Stimulated activated CD4-positive, alpha-beta T cell treated with anti-CD3 and anti-CD28 coated beads, Interleukin-1b, Interleukin-23, amount 100 ng/mL, for 48 hours (primary cell): ENCODE measurements at regions not wholly inside any gene's neighbourhood (a gene's known extent, or its start where the extent isn't known, plus 50 kb on each side); places are given as distances from the start of the nearest gene placed in this dataset.
"Not testable (repeated sequence)": the region's sequence is repeated elsewhere in the genome, so short reads cannot be mapped to it uniquely, and the experiment has no call there.

Experiments used
- DNase-seq: peaks from one replicate; pipeline ENCODE4 v3.0.0-alpha.2; 2020

DNA sequence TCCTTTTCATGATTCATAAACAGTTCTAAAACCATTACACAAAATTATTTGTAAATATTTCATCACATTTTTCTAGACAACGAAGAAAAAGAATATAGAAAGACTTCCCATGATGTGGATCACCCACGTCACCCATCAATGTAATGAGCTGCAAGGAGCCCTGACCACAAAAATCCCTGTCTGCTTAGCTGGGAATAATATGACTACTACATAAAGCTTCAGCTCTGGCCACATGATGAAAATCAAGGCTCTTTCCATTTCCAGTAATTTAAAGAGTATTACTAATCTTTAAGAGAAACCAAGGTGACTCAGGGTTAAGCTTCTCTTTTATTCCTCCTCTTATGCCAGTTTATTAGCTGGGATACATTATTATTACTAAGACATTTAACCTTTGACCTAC lies 180.8 kb upstream of the CACNA2D1 start:
- no peak for DNase-seq

DNA sequence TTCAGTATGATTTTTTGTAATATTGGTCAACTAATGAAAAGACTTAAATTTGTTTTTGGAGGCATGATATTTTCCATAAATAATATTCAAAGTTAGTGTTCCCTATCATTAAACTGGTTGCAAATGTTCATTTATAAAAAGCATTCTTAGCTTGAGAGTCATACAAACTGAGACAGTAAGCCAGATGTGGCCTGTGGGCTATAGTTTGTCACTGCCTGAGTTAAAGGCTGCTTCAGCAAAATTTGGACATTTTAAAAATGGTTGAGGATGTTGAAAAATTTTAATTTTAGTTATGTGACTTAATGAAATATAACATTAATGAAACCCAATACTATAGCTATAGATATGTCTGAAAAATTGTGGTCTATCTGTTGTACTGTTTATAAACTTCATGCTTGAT lies 180.2 kb upstream of the CACNA2D1 start:
- DNase-seq = no peak

DNA sequence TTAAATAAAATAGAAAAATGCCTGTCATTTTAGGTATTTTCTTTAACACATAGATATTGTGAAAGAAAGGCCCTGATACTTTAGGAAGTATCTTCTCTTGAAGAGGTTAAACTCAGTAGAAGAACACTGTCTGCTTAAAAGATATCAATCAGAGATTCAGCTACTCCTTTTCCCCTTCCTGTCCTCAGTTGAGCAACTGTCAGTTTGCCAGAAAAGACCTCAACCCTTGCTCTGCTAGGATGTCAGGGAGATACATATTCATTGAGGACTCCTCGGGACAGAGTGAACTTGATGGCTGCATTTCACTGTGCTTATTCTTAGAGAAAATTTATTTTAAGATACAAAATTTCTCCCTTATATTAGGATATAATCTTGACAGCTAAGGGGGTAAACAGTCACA lies 173.6 kb upstream of the CACNA2D1 start:
- no peak for DNase-seq

DNA sequence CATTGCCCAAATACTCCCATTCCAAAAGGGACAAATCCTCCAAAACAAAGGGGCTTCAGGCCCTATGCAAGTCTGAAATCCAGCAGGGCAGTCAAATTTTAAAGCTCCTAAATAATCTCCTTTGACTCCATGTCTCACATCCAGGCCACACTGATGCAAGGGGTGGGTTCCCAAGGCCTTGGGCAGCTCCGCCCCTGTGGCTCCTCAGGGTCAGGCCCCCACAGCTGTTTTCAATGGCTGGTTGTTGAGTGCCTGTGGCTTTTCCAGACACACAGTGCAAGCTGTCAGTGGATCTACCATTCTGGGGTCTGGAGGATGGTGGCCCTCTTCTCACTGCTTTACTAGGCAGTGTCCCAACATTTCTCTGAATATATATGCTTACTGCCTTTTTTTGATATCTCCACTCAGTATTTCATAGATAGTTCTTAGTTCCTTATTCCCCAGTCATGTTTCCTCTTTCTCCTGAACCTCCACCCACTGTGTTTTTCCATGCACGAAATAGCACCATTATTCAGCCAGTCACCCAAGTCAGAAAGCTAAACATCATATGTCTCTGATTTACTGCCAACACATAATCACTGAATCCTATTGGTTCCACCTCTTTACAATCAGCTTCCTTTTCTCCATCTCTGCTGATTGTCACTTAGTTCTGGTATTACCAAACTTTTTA lies 172.6 kb upstream of the CACNA2D1 start:
- DNase-seq = no peak

DNA sequence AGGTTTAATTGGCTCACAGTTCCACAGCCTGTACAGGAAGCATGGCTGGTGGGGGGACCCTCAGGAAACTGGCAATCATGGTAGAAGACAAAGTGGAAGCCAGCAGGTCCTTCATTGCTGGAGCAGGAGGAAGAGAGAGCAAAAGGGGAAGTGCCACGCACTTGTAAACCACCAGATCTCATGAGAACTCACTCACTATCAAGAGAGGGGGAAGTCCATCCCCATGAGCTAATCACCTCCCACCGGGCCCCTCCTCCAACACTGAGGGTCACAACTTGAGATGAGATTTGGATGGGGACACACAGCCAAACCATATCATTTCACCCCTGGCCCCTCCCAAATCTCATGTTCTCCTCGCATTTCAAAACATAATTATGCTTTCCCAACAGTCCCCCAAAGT lies 171.9 kb upstream of the CACNA2D1 start:
- DNase-seq = no peak

DNA sequence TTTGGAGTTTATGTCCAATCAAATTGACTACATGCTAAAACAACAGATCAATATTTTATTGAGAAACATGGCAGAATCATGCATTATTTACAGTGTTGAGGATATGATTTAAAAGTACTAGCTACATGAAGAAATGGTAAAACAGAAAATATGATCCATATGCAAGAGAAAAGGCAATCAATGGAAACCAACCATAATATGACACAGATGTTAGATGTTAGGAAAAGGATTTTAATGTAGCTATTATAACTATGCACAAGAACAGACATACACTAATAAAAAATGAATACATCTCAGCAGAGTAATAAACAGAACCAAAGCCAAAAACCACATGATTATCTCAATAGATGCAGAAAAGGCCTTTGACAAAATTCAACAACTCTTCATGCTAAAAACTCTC lies 166.2 kb upstream of the CACNA2D1 start:
- no peak for DNase-seq

DNA sequence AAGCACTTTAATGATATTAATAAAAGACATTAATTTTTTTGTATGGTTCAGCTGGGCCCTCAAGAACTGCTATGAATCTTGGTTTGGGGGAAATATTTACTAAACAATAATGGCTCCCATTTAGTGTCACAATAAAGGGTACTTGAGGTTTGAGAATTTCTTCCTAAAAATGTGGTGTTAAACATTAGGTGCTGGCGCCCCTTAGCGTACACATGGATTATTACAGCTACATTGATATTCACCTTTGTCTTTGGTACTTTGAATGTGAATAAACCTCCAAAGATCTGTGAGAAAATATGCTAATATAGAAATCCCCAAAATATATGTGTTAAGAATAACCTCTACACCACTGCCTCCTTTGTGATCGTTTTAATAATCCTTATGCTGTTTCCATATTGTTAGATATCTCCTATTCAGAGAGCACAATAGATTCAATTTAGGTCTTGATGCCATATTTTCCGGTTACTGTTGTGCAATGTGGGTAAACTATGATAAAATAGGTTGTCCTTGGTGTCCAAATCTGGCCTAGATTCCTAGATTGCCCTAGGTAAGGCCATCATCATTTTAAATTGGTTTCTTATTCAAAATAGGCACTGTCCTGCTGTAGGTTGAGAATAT lies 161.8 kb upstream of the CACNA2D1 start:
- DNase-seq = no peak

DNA sequence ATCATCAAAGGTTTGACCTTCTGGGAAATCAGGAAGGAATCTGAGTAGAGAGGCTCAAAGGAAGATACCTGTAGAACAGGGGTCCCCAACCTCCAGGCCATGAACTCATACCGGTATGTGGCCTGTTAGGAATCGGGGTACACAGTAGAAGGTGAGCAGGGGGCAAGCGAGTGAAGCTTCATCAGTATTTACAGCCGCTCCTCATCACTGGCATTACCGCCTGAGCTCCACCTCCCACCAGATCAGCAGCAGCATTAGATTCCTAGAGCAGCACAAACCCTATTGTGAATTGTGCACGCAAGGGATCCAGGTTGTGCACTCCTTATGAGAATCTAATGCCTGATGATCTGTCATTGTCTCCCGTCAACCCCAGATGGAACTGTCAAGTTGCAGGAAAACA lies 158.5 kb upstream of the CACNA2D1 start:
- no peak for DNase-seq

DNA sequence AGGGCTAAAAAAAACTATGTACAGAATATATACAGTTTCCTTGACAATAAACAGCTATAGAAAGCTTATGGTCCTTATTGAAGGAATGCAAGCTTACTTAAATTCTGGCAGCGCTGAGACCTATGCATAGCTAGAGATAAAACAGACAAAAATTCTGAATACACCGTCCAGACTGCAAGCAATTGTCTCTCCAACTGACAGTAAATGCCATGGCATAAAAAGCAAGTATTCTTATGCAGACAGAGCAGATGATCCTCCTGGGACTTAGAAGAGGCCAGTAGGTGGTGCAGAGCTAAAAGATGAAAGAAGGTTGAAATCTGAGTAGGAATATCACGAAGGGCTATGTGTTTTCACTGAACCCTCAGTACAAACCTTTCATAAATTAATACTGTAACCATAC lies 157.0 kb upstream of the CACNA2D1 start:
- no peak for DNase-seq

DNA sequence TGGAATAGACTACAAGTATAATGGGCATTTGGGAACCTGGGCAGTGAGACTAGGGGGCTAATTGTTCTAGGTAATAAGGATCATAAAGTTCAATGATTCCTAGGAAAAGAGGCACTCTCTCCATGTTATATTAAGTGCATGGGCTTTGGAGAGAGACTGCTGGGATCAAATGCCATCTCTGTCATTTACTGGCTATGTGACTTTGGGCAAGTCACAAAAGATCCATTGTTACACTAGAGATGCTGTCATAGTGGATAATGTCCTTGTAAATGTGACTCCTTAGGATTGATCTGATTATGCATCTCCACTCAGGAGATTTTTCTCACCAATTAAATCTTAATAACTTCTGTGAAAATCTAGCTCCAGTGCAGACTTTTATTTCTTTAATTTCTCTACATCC lies 156.3 kb upstream of the CACNA2D1 start:
- no peak for DNase-seq

DNA sequence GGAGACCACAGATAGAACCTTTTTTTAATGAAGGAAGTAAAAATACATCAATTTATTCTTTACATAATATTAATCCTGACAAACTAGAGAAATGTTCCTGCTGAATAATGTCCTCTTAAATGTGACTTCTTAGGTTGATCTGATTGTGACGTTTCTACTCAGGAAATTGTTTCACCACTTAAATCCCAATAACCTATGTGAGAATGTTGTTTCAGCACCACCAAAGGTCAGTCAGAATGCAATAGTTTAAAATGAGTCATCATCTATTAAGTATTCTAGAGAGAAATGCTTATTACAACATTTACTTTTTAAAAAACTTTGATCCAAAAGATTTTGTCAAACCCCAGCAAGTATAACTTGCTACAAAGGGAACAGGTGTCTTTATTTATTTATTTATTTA lies 155.4 kb upstream of the CACNA2D1 start:
- DNase-seq = no peak

DNA sequence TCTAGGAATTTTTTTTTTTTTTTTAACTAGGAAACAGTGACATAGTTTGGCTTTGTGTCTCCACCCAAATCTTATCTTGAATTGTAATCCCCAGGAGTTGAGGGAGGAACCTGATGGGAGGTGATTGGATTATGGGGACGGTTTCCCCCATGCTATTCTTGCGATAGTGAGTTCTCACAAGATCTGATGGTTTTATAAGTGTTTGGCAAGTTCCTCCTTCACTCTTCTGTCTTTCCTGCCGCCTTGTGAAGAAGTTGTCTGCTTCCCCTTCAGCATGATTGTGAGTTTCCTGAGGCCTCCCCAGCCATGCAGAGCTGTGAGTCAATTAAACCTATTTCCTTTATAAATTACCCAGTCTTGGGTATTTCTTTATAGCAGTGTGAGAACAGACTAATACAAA lies 152.2 kb upstream of the CACNA2D1 start:
- not testable (repeated sequence) for DNase-seq

DNA sequence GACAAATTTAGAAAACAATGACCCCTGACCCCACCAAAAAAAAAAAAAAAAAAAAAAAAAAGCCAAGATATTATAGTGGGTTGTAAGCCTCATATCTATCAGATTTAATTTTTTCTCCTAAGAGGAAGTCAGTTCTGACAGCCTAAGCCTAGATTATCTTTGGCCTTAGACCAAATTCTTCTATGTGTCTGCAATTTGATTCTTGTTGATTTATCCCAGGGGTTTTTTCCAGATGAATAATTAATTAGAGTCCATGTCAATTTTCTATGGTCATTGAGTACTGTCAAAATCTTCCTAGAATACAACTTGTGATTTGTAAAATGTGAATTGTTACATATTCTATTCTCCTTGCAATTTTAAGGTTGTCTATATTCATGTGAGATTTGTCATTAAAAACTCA lies 151.6 kb upstream of the CACNA2D1 start:
- no peak for DNase-seq

DNA sequence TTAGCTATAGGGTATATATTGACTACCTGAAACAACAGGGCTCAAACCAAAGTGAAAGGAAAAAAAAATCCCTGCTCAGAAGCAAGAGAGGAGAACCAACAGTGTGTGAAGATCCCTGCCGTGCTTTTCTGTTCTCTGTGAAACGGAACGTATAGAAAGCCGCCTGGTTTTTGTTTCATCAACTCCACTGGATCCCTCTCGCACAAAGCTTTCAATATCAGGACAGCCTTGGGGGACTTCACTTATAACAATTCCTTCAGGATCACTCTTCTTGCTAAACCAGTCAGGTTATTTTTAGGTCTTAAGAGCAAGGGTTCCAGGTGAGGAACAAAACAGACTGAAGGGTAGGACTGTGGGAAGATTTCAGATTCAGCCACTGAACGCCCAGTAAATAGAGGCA lies 151.1 kb upstream of the CACNA2D1 start:
- no peak for DNase-seq

DNA sequence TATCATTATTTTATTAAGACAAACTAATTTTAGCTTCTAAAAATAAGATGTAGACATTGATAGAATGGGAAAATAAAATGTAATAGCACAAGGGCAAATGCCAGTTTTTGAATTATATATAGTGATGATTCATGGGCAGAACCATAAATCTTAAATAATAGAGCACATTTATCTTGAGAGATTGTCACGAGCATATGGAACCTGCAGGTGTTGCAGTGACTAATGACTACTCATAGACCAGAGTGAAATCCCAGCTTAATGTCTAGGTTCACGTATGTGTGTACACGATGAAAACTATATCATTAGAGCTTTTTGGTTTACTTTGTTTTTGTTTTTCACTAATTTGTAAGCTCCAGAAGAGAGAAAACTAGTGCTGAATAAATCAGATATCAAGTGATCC lies 150.2 kb upstream of the CACNA2D1 start:
- no peak for DNase-seq

DNA sequence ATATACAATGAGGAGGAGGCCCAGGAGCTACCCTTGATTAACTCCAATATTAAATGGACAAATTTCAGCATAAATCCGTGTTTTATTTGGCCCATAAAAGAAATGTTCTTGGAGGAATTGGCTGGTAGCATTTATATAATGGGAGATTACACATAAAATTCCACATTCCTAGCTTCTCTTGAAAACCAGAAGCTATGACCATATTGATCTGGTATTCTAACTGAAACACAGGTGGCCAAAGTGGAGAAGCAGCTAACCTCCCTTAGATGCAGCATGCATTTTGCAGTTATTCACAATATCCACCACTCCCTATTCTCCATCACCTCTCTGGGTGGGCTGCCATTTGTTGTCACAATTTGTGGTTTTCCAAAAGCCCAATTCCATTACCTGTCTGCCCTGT lies 148.8 kb upstream of the CACNA2D1 start:
- no peak for DNase-seq

DNA sequence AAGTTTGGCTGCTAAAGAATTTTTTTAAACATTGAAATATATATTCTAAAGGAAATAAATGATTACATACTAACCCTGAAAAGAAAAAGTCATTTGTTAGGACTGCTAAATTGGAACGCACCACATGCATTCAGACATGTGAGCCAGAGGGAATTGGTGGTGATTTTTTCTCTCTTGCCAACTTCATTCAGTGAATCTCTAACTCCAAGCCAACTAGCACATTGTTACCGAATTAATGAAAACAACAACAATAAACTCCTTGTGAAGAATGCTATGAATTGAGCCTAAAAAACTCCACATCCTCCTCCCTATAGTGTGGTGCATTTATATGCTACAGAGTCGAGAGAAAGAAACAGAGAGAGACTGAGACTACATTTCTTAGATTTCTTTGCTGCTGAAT lies 135.5 kb upstream of the CACNA2D1 start:
- DNase-seq = no peak

DNA sequence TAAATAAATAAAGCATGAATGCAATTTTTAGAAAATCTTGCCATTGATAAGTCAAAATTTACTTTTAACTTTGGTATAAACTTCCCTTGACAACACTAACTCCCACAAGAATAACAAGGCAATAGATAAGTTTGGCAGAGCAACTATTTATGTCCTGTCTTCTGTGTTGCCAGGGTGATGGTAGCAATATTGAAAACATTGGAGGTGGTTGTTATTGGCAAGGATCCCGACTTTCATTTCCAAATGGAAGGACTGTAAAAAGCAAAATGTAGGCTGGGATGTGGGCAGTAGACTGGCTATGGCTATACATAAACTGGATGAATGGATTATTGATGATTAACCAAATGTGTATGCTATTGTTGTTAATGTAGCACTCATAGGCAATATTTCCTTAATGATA lies 134.9 kb upstream of the CACNA2D1 start:
- no peak for DNase-seq

DNA sequence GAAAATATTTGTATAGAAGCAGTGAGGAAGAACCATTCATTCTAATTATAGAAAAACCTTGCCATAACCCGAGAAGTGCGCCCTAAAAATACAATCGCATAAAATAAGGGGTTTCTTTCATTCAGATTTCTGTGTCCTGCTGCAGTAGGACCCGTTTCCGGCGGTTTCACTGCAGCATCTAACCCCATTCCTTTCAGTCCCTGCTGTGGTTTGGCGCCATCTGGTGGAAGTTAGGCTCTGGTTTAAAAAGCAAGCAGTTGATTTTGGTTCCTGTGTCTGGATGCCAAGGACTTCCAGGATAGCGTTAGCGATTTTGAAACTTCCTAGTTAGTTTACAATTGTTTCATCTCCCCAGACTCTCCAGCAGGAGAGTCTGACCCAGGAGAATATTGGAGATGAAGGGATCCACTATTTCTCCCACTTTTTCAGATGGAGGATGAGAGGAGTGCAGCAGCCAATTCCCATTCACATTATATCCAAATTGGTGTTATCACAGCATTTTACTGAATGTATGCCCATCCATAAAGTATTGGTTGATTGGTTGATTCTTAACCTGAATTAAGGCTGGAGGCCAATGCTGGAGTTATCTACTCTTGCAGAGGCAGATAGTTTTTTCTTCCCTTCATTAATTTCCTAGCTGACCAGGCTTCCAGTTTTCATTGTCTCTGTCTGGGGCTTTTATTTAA lies 128.8 kb upstream of the CACNA2D1 start:
- peak; percentile 63 for DNase-seq

DNA sequence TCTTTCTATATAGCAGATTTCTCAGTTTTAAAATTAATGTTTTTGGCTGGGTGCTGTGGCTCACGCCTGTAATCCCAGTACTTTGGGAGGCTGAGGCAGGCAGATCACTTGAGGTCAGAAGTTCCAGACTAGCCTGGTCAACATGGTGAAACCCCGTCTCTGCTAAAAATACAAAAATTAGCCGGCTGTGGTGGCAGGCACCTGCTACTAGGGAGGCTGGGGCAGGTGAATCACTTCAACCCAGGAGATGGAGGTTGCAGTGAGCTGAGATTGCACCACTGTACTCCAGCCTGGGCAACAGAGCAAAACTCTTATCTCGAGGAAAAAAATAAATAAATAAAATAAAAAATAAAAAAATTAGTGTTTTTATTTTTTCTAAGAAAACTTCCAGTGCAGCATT lies 127.5 kb upstream of the CACNA2D1 start:
- DNase-seq = not testable (repeated sequence)

DNA sequence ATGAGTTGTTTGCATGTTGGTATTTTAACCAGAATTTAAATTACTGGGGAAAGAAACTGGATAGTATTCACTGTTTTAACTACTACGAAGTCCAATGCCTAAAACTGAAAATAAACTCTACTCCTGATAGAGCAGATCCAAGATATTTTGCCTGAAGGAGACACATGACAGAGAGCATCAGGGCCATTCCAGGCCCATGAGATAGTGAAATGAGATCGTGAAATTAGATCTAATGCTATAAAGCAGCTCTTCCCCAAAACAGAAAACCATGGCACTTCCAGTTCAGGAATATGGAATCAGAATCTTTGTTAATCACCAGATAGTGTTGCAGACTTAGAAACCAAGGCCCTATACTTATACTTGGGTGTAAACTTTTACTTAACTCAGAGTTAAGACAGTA lies 124.3 kb upstream of the CACNA2D1 start:
- DNase-seq = no peak

DNA sequence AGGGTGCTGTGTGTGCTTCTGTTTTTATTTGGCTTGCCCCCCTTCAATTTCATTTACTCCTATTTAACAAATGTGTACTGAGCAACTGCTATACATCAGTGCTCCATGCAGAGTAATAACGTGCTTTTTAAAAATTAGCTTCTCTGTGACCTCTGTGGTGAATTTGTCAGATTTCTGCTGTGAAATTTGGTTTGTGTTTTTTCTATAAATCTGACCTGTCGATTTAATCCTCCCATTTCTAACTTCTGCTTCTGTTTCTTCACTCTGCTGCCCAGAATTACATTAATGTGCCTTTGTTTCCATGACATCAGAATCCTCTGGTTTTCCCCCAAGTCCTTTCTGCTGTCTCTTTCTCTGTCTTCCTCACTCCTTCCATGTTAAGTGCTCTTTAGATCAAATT lies 123.8 kb upstream of the CACNA2D1 start:
- DNase-seq = no peak

DNA sequence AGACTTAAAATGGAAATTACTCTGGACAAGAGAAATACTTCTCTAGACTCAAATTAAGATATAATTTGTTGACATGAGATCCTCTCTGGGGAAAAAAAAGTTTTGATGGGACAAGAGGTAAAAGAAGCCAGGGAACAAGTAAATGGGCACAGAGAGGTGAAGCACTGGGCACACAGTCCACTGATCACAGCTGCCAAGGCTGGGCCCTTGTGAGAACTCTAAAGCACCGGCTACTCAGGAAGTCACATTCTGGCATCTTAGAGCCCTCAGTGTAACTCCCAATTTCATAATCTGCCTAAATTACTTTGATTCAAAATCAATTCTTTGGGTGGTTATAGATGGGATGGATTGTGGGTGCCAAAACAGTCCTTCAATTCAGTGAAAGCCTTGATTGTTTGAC lies 123.2 kb upstream of the CACNA2D1 start:
- DNase-seq = no peak

DNA sequence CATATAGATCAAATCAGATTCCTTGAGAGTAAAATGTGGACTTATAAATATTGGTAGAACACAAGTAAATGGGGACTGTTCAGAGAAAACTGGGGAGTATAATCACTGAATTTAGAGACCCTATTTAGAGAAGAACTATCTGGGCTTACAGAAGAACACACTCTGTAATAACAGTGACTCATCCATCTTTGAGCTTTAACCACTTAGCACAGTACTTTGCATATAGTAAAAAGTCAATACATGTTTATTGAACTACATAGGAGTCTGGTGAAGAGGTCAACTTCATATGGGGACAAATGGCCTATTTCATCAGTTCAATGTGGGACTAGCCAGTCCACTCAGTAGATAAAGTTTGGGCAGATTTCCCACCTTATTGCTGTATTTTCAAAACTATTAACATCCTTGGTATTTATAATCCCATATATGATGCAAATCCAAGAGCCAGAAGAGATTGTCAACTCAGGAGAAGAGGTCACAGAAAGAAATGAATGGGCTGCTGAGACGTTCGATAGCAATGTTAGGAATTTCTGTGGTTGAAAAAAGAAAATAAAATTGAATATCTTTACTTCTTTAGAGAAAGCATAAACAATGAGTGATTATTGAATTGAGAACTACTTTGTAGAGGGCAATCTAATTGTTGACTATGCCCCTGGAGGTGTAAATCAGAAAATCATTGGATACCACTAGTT lies 119.3 kb upstream of the CACNA2D1 start:
- no peak for DNase-seq
